Embryonic facial prominence (tissue), 1 donor: ENCODE measurements at regions not wholly inside any gene's neighbourhood (a gene's known extent, or its start where the extent isn't known, plus 50 kb on each side); places are given as distances from the start of the nearest gene placed in this dataset.
"Not testable (repeated sequence)": the region's sequence is repeated elsewhere in the genome, so short reads cannot be mapped to it uniquely, and the experiment has no call there.

Experiments
- DNase-seq: peaks from one replicate; pipeline ENCODE4 v3.0.0-alpha.2; 2016; ENCODE audit errors: extremely low spot score

DNA sequence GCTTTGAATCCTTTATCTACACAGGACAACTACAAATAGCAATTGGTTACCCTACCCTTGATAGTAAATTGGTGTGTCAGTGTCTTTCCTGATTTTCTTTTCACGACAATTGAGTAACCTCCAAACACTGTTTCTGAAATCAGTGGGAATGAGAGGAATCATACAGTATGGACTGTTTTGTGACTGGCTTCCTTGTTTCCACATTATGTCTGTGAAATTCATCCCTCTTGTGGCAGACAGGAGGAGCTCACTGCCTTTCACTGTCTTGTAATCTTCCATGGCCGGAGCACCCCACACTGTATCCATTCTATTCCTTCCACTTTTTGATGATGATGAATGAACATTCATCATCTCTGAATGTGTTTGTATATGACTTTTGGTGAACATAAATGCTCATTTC is 164.0 kb upstream of the PZP start:
- DNase-seq, result no peak

GRCh38 chr12:9367828-9368227 is 159.6 kb upstream of the PZP start:
- no peak for DNase-seq

DNA sequence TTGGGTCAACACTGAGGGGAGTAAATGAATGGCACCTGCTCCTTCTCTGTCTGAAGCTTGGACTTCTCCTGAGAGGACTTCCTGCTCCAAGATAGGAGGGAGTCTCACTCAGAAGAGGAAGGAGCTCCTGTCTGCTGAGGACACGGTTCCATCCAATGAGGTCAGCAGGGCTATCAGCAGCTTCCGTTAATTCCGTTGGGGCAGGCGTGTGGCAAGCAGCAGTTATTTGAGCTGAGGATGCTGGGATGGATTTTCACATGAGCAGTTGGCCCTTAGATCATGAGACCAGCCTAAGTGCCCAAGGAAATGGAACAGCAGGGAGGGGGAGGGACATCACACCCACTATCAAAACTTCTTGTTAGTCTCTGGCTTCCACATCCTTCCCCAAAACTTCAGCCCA is 159.0 kb upstream of the PZP start:
- no peak for DNase-seq

- DNase-seq, result no peak
Observed at GRCh38 chr12:9365296-9365695, 157.1 kb upstream of the PZP start.

GRCh38 chr12:9364224-9365176 is 156.3 kb upstream of the PZP start:
- no peak for DNase-seq

DNA sequence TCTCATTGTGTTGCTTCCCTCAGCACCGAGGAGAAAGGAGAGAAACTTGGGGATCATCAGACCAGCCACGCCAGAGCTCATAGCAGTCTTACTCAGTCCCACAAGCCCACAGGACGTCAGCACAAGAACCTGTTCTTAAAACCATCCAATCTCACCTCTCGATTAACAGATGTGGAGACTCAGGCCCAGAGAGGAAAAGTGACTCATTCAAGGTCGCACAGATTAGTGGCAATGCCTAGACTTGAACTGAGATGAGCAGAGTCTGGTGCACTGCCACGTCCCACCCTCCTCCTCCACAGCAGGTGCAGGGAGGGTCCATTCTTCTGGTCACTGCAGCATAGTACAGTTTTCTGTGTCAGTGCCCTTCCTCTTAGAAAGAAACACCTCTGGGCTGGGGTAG is 154.9 kb upstream of the PZP start:
- DNase-seq, result no peak

DNA sequence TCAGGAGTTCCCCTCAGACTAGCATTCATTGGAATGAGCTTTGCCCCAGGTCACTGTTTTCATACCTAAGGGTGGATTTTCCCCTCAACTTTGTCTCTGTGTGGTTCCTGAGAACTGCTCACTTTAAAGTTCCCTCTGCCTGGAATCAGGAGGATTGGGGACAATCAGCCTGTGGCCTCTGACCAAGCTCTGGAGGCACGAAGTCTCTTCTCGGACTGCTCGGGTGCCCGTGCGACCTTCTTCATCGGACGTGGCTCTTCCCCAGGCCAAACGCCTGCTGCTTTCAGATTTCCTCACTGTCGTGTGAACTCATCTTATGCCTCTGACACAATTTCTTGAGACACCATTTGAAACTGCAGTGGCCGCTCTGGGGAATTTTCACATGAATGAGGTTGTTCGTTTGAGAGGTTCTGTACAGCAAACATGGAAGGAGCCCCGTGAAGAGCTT is 153.7 kb upstream of the PZP start:
- no peak for DNase-seq

DNA sequence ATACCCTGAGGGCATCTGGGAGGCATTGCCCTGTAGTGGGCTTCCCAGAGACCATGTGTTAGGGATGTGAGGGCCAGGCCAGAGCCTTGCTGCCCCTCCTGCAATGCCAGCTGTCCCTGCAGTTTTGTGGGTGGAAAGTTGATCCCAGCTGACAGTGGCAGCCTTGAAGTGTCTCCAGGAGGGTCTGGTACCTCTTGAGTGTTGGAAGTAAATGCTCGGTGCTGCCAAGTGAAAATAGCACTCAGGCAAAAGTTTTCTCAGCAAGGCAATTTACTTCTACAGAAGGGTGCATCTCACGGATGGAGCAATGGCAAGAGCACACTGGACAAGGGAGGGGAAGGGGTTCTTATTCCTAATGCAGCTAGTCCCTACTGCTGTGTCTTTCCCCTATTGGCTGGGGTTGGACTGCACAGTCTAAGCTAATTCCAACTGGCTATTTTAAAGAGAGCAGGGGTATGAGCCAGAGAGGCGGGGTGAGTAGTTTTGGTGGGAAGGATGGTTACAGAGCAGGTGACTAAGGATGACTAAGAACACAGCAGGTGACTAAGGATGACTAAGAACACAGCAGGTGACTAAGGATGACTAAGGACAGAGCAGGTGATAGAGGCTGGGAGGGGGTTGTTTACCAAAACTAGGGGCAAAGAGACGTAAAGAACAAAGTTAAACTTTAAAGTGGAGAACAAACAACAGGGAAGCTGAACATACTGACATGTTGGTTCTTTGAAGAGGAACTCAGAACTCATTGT is 146.0 kb upstream of the PZP start:
- not testable (repeated sequence) for DNase-seq

- DNase-seq, result no peak
Observed at GRCh38 chr12:9351136-9351535, 142.9 kb upstream of the PZP start.

- DNase-seq, result no peak
Observed at GRCh38 chr12:9349888-9350885, 142.0 kb upstream of the PZP start.

DNA sequence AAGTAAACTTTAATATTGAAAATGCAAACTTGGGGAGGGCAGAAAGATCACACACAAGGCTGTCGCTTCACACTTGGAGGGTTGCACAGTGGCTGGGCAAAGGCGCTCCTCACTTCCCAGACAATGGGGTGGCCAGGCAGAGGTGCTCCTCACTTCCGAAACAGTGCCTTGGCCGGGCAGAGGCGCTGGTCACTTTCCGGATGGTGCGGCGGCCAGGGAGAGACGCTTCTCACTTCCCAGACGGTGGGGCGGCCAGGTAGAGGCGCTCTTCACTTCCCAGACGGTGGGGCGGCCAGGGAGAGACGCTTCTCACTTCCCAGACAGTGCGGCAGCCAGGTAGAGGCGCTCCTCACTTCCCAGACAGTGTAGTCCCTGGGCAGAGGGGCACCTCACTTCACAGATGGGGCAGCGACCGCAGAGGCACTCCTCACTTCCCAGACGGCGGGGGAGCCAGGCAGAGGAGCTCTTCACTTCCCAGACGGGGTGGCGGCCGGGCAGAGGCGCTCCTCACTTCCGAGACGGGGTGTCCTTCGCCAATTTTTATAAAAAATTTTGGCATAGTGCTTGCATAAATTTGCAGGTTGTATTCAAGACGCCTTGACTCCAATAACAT is 140.8 kb upstream of the PZP start:
- DNase-seq, result no peak

DNA sequence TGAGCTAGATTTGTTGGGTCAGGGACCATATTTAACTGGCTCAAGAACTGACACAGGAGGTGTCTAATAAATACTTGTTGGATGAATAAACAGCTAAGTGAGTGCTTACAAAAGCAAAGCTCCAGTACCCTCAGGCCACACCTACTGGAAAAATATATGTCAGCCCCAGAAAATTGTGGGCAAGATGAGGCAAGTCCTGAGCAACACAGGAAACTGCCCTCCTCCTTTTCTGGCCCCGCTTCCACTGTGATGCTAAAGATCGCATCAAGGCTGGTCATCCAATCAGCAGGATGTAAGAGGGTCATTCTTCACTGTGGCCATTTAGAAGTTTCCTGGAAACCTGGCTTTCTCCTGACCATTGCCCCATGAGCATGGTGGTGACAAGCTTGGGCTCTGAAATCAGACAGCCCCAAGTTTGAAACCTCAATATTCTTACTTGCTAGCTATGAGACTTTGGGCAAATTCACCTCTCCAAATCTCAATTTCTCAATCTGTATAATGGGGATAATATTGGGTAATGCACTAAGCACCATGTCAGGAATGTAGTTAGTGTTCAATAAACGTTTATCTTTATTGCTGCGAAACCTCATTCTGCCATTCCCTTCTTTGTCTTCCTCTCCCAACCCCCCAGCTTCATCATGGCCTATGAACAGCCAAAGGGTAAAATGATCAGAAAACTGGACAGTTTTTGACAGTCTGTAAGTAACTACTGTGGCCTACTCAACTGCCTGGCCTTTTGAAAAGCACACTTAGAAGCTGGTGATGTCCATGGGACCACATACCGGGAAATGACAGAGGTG is 139.3 kb upstream of the PZP start:
- no peak for DNase-seq

DNA sequence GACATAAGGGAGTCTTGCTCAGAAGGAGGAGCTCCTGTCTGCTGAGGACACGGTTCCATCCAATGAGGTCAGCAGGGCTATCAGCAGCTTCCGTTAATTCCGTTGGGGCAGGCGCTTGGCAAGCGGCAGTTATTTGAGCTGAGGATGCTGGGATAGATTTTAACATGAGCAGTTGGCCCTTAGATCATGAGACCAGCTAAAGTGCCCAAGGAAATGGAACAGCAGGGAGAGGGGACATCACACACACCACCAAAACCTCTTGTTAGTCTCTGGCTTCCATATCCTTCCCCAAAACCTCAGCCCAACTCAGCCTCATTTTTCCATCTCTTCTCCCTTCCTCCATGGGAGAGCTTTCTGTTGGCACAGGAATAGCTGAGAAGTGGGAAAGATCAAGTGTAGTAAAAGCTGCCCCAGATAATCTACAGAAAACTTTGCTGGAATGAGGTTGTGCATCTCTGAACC is 138.7 kb upstream of the PZP start:
- no peak for DNase-seq

GRCh38 chr12:9345171-9345570 is 137.0 kb upstream of the PZP start:
- no peak for DNase-seq

DNA sequence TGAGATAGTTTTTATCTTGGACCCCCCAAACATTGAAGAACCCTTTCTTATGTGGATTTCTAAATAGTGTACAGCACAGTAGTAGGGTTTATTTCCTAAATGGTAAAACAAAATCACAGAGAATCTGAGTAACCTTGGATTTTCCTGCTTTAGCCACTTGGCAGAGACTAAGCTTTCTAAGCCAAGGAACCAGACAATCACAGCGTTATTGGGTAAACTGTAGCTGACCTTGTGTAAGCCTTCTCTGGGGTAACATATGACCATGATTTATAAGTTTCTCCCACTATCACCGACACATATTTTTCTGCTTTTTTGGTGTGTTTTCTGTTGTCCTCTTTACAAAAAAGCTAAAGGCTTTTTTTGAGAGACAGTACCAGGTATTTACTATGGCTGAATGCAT is 136.3 kb upstream of the PZP start:
- no peak for DNase-seq

- DNase-seq, result no peak
Observed at GRCh38 chr12:9343731-9344130, 135.5 kb upstream of the PZP start.

DNA sequence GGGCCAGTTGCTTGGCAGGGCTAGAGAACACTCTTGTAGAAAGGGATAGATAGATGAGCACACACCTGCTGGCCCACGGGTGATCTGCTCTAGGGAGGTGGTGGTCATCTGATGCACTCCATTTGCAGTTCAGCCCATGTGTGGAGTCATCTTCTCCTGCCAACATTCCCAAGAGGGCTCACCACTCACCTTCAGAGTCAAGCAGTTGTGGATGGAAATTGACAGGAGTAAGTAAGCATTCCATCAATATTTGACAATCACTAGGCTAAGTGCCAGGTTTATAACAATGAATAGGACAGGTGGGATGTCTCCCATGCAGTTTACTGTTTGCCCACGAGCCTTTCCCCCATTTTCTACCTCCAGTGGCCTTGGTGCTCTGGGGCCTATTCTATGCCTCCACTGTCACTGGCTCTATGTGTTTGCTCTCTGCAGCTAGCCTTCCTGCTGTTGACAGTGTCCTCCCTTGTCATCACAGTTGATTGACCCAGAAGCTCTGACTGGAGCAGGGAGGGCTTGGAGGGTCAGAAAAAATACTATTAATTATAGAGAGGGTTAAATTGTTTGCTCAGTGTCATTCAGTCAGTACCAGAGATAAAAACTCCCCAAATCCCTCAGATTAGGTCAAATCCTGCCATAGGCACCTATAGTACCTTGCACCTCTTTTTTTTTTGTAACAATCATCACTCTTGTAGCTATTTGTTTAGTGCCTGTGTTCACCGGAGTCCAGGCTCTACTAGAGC is 134.6 kb upstream of the PZP start:
- no peak for DNase-seq

- DNase-seq, result no peak
Observed at GRCh38 chr12:9341260-9341585, 133.0 kb upstream of the PZP start.

DNA sequence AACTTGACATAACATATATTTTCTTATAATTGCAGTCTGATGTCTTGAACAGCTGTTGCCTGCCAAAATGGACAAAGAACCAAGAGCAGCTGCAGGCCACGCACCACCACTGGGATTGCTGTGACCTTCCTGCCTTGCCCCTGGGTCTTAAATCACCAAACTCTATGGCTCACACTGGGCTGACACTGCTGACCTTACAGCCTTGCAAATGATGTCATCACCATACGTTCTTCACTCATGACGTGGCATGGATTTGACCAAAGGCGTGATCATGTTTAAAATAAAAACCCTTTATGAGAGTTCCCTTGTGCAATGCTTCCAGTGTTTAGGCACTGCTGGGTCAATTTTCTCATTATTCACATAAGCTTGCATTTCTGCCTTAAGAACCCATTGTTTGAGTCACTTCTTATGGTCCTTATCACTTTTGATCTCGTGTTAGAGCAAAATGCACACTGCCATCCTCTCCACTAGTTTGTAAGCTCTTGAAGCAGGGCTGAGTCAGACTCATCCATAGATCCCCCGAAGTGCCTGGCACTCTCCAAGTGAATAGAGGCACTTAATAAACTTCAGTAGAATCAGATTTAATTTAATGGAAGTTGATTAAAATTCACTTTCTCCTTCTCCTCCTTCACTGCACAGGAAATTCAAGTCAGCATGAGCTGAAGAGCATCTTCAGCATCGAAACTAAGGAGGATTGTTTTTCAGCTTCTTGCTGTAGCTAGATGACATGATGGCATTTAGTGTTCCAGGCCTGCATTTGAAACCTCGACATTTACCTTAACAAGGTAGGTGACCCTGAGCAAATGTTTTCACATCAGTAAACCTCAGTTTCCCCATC is 132.4 kb upstream of the PZP start:
- no peak for DNase-seq
